GM08714 (cell line): ENCODE measurements at regions not wholly inside any gene's neighbourhood (a gene's known extent, or its start where the extent isn't known, plus 50 kb on each side); places are given as distances from the start of the nearest gene placed in this dataset.

ENCODE experiments used
- H3K4me3 ChIP-seq: fragments of 200-500 bp; sonication (Bioruptor generic); 2 replicates; pipeline ENCODE4 v1.5.1; 2014; ENCODE audit warnings: mild to moderate bottlenecking, low read length, inconsistent platforms
- ZNF274 ChIP-seq: IDR thresholded peaks from 2 replicates; pipeline ENCODE4 v1.6.1; 2012; ENCODE audit warnings: mild to moderate bottlenecking, low read depth, low read length

GRCh38 chr2:156019341-156019740 lies 313.2 kb downstream of the NR4A2 start:
- TF ChIP-seq ZNF274: no peak
- no peak overlapping the region for H3K4me3 ChIP-seq

DNA sequence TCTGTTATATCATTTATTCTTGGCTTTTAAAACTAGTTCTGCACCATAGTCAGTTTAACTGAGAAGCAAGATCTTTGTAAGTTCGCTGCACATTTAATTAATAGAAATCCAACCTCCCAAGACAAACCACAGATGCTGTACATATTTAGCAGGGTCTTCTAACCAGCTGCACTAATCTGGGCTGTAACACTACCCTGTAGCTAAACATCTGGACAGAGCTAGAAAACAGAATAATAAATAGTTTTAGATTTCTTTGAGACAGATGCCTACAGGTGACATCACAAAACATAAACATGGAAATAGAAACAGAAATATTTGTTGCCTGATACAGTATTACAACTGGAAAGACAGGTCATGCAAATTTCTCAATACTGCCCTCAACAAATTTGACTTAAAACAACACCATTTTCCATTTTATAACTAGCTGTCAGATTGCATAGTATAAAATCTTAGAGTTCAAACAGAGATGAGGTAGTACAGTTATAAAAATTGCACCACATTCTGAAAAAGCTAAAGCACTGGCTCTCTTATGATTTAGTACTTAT lies 315.1 kb downstream of the NR4A2 start:
- TF ChIP-seq ZNF274: no peak
- no peak overlapping the region for H3K4me3 ChIP-seq

GRCh38 chr2:156009293-156009692 lies 323.2 kb downstream of the NR4A2 start:
- no peak for TF ChIP-seq ZNF274
- no peak overlapping the region for H3K4me3 ChIP-seq

DNA sequence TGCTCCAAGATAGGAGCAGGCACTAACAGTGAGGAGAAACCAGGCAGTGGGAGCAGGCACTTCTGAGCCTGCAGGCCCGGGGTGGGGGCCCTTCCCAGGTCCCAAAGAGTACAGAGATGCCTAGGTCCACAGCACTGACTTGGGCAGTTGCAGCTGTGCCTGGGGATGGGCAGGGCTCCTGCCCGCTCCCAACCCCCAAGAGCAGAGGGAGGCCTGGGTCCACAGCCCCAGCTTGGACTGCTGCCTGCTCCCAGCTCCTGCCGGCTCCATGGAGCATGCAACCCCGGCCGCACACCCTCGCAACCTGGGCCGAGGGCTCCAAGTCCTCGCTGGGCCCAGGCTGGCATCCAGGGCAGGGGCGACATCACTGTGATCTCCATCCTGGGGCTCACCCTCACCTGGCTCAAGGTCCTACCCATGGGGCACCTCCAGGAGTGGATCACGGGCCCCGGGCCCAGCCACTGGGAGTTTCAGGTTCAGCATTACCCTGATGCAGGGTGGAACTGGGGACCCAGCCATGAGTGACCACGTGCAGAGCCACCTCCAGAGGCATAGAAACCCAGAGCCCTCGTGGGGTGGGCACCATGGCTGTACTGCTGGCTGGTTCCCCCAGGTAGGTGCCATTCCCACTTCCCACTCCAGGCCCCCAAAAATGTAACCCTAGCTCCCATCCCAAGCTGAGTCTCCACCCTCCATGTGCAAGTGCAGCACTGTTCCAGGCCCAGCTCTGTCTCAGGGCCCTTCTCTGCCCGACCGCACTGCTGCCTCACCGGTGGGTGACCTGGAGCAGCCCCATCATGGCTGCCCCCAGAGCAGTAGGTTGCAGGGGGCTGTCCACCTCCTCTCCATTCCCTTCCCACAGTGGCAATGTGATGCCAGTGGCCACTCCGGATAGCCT lies 325.6 kb downstream of the NR4A2 start:
- no peak for TF ChIP-seq ZNF274
- H3K4me3 ChIP-seq: no peak overlapping the region

DNA sequence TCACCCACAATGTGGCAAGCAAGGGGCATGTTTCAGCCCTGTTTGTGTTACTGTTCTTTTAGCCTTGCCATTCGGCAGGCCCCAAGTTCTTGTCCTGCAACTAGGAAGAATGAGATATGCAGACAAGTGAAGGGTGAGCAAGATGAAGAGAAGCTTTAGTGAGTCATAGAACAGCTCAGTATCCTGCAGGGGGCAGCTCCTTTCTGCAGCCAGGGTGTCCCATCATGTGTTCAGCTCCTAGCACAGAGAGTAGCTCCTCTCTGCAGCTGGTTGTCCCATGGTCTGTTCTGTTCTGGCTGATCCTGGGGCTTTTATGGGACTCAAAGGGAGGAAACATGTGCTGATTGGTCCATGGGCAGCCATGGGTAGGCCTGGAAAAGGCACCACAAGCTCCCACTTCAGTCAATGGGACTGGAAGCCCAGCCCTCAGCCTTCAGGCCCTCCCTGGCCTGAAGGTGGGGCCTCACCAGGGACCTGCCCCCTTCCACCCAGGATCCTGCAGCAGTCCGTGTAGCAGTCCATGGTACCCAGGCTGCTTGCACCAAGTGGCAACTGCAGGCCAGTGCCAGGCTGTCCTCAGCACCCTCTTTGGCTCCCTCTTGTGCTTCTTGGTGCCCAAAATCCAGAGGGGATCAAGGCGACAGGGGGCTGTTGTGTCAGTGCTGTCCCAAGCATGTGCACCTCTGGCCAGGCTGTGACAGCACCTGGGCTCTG lies 326.4 kb downstream of the NR4A2 start:
- no peak for TF ChIP-seq ZNF274
- H3K4me3 ChIP-seq: no peak overlapping the region

DNA sequence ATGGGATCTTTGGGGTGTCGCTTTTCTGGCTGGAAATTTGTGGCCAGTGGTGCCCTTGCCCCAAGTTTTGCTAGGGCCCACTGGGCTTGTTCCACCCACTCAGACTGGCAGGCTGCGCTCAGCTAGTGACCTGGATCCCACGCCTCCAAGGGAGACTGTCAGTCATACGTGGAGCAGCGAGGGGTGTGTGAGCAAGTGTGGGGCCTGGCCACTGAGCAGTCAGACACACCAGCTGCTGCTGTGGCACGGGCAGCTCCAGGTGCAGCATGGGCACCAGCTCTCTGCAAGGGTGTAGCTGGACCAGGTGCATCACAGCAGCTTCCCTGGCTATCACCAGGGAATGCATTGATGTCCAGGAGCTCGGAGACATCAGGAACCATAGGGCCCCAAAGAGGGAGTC lies 327.0 kb downstream of the NR4A2 start:
- TF ChIP-seq ZNF274: no peak
- no peak overlapping the region for H3K4me3 ChIP-seq

GRCh38 chr2:156004459-156004858 lies 328.1 kb downstream of the NR4A2 start:
- no peak for TF ChIP-seq ZNF274
- no peak overlapping the region for H3K4me3 ChIP-seq

- no peak overlapping the region for H3K4me3 ChIP-seq
- TF ChIP-seq ZNF274: no peak
These were observed 328.7 kb downstream of the NR4A2 start for GRCh38 chr2:156003780-156004179.

GRCh38 chr2:156001851-156002250 lies 330.7 kb downstream of the NR4A2 start:
- TF ChIP-seq ZNF274: no peak

DNA sequence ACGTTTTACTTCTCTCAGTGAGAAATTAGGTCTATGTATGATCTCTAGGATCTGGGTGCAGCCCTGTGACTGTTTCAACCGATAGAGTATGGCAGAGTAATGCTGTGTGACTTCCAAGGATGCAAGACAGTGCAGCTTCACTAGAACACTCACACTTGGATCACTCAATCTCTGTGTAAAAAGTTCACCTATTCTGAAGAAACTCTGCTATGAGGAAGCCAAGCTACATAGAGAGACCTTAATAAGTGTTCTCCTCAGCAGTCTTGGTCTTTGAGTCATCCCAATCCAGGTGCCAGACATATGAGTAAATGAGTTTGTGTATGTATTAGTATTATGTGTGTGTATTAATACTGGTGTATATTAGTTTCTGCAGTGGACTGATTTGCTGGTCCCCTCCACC lies 335.0 kb downstream of the NR4A2 start:
- no peak for TF ChIP-seq ZNF274
- H3K4me3 ChIP-seq: no peak overlapping the region

More at GRCh38 chr2:156001851-156002250, 330.7 kb downstream of the NR4A2 start:
- H3K4me3 ChIP-seq: no peak overlapping the region

- no peak overlapping the region for H3K4me3 ChIP-seq
- TF ChIP-seq ZNF274: no peak
These were observed 338.2 kb downstream of the NR4A2 start for GRCh38 chr2:155994315-155994714.

DNA sequence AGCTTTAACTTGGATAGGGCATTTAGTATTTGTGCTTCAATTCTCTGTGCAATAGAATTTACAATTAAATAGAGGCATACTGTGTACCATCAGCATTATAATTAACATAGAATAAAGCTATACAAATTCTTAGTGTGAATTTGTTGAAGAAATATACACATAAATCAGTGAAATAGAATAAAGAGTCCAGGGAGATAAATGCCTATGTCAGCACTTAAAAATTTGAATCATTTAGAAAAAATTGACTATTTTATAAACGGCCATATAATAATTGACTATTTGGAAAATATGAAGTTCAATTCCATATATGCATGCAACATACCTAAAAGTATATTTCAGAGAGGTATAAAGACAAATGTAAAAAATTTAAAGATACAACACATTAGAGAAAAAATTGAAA lies 348.7 kb downstream of the NR4A2 start:
- H3K4me3 ChIP-seq: no peak overlapping the region

GRCh38 chr2:155982135-155982534 lies 350.4 kb downstream of the NR4A2 start:
- no peak overlapping the region for H3K4me3 ChIP-seq
- TF ChIP-seq ZNF274: no peak

More for the DNA sequence above, 348.7 kb downstream of the NR4A2 start:
- no peak for TF ChIP-seq ZNF274

GRCh38 chr2:155980941-155981560 lies 351.5 kb downstream of the NR4A2 start:
- TF ChIP-seq ZNF274: no peak
- no peak overlapping the region for H3K4me3 ChIP-seq
